AG10803 (cell line): ENCODE measurements at regions not wholly inside any gene's neighbourhood (a gene's known extent, or its start where the extent isn't known, plus 50 kb on each side); places are given as distances from the start of the nearest gene placed in this dataset.

ENCODE experiments used
- DNase-seq: peaks from one replicate; pipeline ENCODE4 v3.0.0; 2010; ENCODE audit warnings: low read depth
- H3K4me3 ChIP-seq: 2 replicates; pipeline ENCODE4 v1.5.1; 2011; ENCODE audit warnings: mild to moderate bottlenecking, low read length, control low read depth
- TF ChIP-seq, protein P1 (sequence below): conservative IDR thresholded peaks from 2 replicates; pipeline ENCODE4 v1.5.1; 2011; ENCODE audit warnings: mild to moderate bottlenecking, low read length, control low read depth, inconsistent platforms

GRCh38 chr3:139756529-139757103, 78.8 kb upstream of the NMNAT3 start:
- H3K4me3 ChIP-seq = no peak overlapping the region
- TF ChIP-seq, protein P1, sequence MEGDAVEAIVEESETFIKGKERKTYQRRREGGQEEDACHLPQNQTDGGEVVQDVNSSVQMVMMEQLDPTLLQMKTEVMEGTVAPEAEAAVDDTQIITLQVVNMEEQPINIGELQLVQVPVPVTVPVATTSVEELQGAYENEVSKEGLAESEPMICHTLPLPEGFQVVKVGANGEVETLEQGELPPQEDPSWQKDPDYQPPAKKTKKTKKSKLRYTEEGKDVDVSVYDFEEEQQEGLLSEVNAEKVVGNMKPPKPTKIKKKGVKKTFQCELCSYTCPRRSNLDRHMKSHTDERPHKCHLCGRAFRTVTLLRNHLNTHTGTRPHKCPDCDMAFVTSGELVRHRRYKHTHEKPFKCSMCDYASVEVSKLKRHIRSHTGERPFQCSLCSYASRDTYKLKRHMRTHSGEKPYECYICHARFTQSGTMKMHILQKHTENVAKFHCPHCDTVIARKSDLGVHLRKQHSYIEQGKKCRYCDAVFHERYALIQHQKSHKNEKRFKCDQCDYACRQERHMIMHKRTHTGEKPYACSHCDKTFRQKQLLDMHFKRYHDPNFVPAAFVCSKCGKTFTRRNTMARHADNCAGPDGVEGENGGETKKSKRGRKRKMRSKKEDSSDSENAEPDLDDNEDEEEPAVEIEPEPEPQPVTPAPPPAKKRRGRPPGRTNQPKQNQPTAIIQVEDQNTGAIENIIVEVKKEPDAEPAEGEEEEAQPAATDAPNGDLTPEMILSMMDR = no peak
- no peak for DNase-seq

DNA sequence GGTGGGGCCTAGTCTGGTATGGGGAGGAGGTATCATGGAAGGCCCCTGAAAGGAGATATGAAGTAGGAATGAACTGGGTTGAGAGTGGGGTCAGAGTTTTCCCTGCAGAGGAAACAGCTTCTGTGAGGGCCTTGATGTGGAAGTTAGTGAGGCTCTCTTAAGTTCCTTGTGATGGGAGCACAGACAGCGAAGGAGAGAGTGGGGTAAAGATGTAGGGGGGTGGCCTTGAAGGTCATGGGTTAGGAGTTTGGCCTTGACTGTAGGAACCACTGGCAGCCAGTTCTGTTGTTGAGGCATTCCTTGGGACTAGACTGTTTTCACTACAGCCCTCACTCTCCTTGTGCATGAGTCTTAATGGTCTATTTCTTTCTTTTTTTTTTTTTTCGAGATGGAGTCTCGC, 77.8 kb upstream of the NMNAT3 start:
- TF ChIP-seq, protein P1 = no peak
- DNase-seq = no peak
- H3K4me3 ChIP-seq = no peak overlapping the region

- DNase-seq = no peak
- H3K4me3 ChIP-seq = no peak overlapping the region
- TF ChIP-seq, protein P1 = no peak
Observed at GRCh38 chr3:139751789-139752188, 74.0 kb upstream of the NMNAT3 start.

- DNase-seq = no peak
- no peak overlapping the region for H3K4me3 ChIP-seq
- TF ChIP-seq, protein P1 = no peak
Observed at GRCh38 chr3:139746481-139746880, 68.7 kb upstream of the NMNAT3 start.

DNA sequence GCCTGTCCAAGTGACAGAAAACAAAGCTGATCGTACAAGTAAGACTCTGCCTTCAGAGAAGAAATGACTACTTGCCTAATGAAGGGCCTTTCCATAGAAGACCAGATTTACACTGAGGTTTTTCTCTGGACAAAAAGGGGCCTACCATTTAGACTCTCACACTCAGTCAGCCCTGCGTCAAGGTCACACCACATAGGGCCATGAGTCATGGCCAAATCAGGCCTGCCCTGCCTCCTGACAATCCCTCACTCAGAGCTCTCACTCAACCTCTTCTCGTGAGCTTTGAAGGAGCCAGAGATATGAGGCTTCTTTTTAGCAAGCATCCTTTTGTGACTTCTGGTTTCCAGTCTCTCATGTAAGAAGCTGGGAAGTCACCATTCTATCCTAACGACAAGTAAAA, 68.1 kb upstream of the NMNAT3 start:
- TF ChIP-seq, protein P1 = no peak
- DNase-seq = peak; percentile 31

DNA sequence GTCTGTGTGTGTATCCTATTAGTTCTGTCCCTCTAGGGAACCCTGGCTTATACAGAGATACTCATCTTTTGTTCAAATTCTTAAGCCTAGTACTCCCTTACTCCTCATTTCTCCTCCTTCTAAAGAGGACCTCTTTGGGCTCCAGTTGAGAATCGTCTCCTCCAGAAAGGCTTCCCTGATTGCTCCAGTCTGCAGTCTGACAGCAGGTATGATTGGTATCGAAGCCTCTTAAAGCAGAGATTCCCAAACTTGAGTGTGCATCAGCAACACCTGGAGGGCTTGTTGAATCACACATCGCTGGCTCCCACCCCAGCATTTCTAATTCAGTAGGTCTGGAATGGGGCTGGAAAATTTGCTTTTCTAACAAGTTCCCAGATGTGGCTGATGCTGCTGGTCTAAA, 60.9 kb upstream of the NMNAT3 start:
- H3K4me3 ChIP-seq = no peak overlapping the region
- TF ChIP-seq, protein P1 = no peak
- DNase-seq = no peak

More for the DNA sequence above, 68.1 kb upstream of the NMNAT3 start:
- H3K4me3 ChIP-seq = no peak overlapping the region

DNA sequence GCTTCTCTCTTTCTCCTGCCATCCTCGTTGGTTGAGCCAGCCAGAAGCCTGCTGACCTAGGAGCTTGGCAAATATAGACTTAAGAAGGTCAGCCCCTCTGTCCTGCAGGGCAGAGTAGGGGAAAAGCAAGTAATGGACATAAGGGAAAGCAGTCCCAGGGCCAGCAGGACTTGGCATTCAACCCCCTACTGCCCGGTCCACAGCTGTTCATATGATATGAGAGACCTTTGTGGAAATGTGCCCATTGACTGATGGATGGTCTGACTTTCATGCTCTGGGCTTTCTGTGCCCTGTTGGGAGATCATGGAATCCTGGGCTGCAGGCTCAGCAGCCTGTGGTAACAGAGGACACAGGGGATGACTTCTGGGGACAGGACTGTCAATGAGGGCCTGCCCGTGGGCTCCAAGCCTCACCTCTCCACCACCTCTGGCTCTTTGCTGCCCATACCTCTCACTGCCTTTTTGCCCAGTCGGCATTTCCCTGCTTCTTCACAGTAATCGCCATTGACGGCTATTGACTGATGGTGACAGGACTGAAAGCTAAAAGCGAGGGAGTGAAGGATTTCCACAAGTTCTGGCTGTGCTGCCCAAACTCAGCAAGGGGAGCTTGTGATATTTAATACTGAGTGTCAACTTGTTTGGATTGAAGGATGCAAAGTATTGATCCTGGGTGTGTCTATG, 60.0 kb upstream of the NMNAT3 start:
- DNase-seq = no peak
- TF ChIP-seq, protein P1 = no peak
- H3K4me3 ChIP-seq = no peak overlapping the region
